SH-SY5Y (cell line): ENCODE measurements at regions not wholly inside any gene's neighbourhood (a gene's known extent, or its start where the extent isn't known, plus 50 kb on each side); places are given as distances from the start of the nearest gene placed in this dataset.

Experiments
- GATA2 ChIP-seq: IDR thresholded peaks from 2 replicates; pipeline ENCODE4 v1.6.1; 2011; ENCODE audit warnings: mild to moderate bottlenecking, low read depth, low read length
- GATA3 ChIP-seq: IDR thresholded peaks from 2 replicates; pipeline ENCODE4 v1.6.1; 2011; ENCODE audit warnings: low read depth, mild to moderate bottlenecking, low read length, moderate library complexity

- TF ChIP-seq GATA3 = no peak
- TF ChIP-seq GATA2 = no peak
Observed at GRCh38 chr10:78869508-78870454, 199.0 kb upstream of the ZMIZ1 start.

GRCh38 chr10:78870458-78870857 is 198.3 kb upstream of the ZMIZ1 start:
- TF ChIP-seq GATA3 = no peak
- no peak for TF ChIP-seq GATA2

GRCh38 chr10:78871796-78872195 is 197.0 kb upstream of the ZMIZ1 start:
- TF ChIP-seq GATA2 (no peak), GATA3 (no peak)

- TF ChIP-seq GATA3 (no peak), GATA2 (no peak)
Observed at GRCh38 chr10:78873413-78873812, 195.4 kb upstream of the ZMIZ1 start.

DNA sequence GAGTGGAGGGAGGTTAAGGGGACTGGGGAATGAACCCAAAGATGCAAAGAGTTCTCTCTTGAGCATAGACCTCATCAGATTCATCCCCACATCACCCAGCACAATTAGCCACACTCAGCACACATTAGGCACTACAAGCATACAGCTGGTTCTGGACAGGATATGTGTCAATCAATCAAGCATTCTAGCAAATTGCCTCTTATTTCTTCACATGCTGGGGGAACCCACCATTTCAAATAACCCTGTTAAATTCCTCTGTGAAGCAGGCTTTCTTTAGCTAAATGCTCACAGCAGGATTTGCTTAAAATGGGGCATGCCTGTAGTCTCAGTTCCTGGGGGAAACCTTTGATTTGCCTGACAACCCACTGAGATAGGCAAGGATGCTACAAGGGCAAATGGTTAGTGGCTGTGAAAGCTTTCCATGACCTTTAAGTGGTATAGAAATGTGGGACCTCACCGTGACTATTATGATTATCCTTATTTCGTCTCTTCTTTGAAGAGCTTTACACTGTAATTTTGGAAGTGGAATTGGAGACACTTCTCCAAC is 193.4 kb upstream of the ZMIZ1 start:
- no peak for TF ChIP-seq GATA2
- no peak for TF ChIP-seq GATA3

- TF ChIP-seq GATA3 = no peak
- no peak for TF ChIP-seq GATA2
Observed at GRCh38 chr10:78875932-78876331, 192.8 kb upstream of the ZMIZ1 start.

GRCh38 chr10:78876449-78876848 is 192.3 kb upstream of the ZMIZ1 start:
- TF ChIP-seq GATA2 (no peak), GATA3 (no peak)

DNA sequence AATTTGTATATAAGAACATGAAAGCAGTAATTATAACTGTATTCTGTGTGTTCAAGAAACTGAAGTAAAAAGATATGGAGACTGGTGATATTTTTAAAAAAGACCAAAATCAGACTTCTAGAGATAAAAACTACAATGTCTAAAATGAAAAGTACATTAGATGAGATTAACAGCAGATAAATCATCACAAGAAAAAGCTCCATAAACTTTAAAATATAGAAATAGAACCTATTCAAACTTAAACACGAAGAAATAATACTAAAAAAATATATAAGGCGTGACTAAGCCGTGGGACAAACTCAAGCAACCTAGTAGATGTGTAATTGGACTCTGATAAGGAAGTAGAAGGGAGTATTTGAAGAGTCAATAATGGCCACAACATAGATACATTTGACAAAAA is 189.1 kb upstream of the ZMIZ1 start:
- TF ChIP-seq GATA2 (no peak), GATA3 (no peak)

GRCh38 chr10:78886129-78886528 is 182.6 kb upstream of the ZMIZ1 start:
- TF ChIP-seq GATA2 = no peak

GRCh38 chr10:78889536-78890063 is 179.2 kb upstream of the ZMIZ1 start:
- TF ChIP-seq GATA2 (no peak), GATA3 (no peak)

GRCh38 chr10:78890506-78890905 is 178.3 kb upstream of the ZMIZ1 start:
- TF ChIP-seq GATA3 (no peak), GATA2 (no peak)

DNA sequence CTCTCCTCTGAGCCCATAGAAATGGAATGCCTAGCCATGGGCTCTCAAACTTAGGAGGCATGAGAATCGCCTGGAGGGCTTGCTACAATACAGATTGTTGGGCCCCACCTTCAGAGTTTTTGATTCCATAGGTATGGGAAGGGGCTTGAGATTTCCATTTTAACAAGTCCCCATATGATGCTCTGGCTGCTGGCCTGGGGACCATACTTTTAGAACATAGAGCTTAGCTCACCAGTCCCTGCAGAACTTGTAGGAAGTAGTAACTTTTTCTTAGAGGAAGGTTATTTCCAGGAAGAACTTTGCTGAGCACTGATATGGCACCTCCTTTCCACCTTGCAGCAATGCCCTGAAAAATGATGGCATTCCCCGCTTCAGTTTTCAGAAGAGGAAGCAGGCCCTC is 177.0 kb upstream of the ZMIZ1 start:
- TF ChIP-seq GATA3 = no peak
- no peak for TF ChIP-seq GATA2

- TF ChIP-seq GATA3 (no peak), GATA2 (no peak)
Observed at GRCh38 chr10:78892338-78893176, 176.2 kb upstream of the ZMIZ1 start.

DNA sequence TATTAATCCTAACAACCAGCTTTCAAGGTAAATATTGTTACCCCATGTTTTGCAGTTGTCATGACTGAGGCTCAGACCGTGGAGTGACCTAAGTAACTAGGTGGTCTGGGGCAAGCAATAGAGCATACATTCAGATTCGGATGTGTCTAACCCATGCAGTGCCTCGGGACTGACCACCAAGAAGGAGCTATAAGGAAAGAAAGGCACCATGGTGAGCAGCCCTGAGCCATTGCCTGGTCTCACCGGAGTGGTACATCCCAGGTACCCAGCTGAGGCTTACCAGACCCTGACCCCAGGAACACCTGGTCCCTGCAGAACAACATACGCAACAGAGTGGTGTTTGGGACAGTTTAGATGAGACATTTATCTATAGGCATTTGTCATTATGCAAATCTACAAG is 175.5 kb upstream of the ZMIZ1 start:
- TF ChIP-seq GATA3 (no peak), GATA2 (no peak)
